Spleen (tissue), 7 donors: ENCODE measurements at regions not wholly inside any gene's neighbourhood (a gene's known extent, or its start where the extent isn't known, plus 50 kb on each side); places are given as distances from the start of the nearest gene placed in this dataset.

ENCODE experiments used
- POLR2A ChIP-seq, 3 donors: fragments of 450-650 bp; IDR thresholded peaks; one replicate each; pipeline ENCODE4 v1.5.1; 2017; ENCODE audit warnings: antibody characterized with exemption in 3 of 3, mild to moderate bottlenecking in 1 of 3
- TF ChIP-seq, protein P1 (sequence below), 11 experiments: fragments of 200-600 bp in 7 of 11; fragments of 450-650 bp in 4 of 11; sonication (generic) in 4 of 11; IDR thresholded peaks in 8 of 11; conservative IDR thresholded peaks in 3 of 11; 1 replicate in 7 of 11; 2 replicates in 4 of 11; pipeline versions ENCODE4 v1.4.0 to v1.8.0; 2016 to 2021; ENCODE audit warnings: antibody characterized with exemption in 11 of 11, inconsistent platforms in 4 of 11, mild to moderate bottlenecking in 1 of 11
- donor health status: DM: no; HTN: no; CAD: no; lungs with moderate emphysema.
- donor health status: DM: no; HTN: no; CAD: no.
- donor health status: DM: no; HTN: no; CAD: no.

DNA sequence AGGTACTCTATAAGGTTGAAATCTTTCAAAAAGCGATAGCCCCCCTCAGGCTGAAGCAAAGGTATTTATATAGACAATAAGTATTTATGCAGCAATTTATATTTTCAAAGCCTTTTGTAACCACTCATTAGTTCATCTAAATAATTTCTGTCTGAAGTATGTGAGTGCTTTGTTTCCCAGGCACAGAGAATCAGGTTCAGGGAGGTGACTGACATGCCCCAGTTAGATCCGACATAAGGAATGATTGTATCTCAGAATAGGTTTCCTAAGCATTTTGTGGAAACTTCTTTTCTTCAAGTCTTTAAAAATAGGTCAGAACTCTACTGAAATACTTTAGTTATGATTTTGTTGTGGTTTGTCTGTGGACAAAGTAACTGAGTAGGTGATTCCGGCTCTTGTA is 283.4 kb upstream of the G2E3 start:
- TF ChIP-seq POLR2A (IDR thresholded peaks at IDR 0.05) = no peak
- TF ChIP-seq, protein P1, sequence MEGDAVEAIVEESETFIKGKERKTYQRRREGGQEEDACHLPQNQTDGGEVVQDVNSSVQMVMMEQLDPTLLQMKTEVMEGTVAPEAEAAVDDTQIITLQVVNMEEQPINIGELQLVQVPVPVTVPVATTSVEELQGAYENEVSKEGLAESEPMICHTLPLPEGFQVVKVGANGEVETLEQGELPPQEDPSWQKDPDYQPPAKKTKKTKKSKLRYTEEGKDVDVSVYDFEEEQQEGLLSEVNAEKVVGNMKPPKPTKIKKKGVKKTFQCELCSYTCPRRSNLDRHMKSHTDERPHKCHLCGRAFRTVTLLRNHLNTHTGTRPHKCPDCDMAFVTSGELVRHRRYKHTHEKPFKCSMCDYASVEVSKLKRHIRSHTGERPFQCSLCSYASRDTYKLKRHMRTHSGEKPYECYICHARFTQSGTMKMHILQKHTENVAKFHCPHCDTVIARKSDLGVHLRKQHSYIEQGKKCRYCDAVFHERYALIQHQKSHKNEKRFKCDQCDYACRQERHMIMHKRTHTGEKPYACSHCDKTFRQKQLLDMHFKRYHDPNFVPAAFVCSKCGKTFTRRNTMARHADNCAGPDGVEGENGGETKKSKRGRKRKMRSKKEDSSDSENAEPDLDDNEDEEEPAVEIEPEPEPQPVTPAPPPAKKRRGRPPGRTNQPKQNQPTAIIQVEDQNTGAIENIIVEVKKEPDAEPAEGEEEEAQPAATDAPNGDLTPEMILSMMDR (IDR thresholded peaks at IDR 0.05 in 8 of 11, conservative IDR thresholded peaks at IDR 0.05 in 3 of 11) = no peak
